Colon (tissue), 2 donors: ENCODE measurements at regions not wholly inside any gene's neighbourhood (a gene's known extent, or its start where the extent isn't known, plus 50 kb on each side); places are given as distances from the start of the nearest gene placed in this dataset.

Experiments used
- FAIRE-seq: peaks from 2 replicates; lab custom pipeline; 2012; peaks lifted over from hg19 to GRCh38; lab: Jason Lieb, UNC
- donor health status: control.
- donor health status: control.

DNA sequence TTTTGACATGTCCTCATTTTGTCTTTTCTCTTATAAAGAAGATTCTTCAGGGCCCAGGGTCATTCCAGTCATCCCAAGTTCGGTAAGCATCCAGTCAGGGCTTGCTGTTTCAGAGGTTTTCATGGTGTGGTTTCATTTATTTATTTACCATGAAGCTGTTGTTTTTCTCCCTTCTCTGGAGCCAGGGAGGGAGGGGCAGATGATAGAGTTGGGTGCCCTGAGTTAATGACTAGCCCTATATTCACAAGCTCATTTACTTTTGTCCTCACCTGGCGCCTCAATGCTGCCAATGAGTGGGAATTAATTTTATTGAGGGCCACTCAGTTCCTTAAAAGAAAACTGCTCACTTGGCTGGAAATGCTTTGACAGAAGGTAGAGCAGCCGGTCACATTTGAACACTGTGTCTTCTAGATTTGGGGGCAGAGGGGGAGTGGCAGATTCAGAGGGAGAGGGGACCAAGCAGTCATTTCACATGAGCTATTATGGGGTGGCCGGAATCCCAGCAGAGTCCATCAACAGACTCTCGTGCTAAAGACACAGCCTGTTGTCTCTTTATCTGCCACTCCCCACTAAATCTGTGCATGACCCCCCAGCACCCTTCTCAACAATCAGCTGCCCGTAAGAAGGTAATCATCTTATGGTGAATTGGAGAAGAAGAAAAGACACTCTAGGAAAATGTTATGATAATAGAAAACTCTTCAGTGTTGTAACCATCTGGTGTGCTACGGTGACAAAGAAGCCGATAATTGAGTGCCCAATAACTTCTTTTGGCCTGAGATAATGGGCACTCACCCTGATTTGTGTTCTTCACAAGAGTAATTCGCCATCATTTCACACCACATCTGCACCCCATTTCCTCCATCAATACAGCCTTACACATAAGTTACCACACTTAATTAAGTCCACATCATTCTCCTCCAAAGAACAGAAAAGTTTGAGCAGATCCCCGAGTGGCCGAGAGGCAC, 573.5 kb upstream of the JAG1 start:
- no peak for FAIRE-seq

DNA sequence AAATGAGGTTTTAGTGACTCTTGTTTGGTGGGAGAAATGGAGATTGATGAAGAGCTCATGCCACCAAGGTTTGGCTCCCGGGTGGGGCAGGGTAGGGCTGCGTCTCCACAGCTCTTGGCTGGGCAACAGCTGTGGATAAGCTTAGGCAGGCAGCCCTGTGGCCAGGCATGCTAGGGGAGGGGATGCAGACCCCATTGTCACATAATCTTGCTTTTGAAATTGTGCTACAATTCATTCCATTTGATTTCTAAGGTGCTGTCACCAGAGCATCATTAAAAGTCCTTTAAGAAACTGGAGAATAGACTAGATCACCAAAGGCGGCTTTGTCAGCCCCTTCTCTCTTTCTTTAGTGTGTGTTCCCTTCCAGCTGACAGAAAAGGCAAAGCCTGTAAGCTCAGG, 574.2 kb upstream of the JAG1 start:
- FAIRE-seq, result no peak

DNA sequence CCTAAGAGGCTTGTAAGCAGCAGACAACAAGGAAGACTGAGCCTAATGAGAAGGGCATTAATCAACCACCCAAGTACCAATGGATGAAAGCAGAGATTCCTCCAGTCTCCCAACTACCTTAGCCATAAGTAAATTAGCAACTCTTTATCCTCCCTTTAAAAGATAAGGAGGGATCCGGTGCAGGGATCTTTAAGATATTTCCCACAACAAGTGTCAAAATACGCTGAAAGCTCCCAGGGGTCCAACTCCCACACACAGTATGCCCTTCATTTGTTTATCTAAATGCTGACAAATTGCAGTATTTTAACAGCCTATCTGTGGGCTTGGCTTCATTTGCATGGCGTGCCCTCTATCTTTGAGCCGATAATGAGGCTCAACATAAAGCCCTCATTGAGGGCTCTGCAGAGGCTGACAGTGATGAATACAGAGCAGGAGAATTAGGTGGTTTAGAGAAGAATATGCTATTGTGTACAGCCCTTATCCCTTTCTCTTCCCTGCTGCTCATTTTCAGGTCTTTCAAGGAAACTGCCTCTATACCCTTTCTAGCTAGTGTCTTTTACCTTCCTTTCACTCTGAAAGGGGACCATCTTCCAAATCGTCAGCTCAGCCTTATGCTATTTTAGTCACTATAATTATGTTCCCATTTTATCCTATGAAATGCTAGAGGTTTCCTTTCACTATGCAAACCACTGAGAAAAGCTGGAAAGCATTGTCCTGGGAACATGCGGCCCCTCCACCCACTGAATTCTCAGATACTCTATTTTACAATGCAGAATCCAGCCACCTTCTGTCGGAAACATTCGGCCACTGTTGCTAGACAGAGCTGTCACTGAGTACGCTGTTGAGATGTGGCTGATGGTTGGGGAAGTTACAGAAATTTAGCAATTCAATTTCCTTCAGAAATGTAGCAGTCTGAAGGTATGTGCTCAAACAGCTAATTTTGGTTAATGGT, 575.2 kb upstream of the JAG1 start:
- no peak for FAIRE-seq

DNA sequence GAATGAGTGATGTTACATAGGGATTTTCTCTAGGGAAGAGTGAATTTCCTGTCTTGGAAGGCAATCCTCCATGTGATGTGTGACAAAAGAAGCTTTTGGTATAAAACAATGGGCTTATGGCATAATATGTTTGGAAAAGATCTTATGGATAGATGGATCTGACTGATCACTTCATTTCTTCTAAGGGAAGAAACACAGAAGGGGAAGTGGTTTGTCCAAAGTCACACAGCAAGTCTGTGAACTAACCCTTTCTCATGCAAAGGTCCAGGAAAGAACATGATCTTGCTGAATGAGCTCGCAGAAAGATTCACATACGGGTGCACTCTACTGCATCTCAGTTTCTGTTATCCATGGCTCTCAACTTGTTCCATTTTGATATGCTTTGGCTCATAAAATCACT, 575.9 kb upstream of the JAG1 start:
- FAIRE-seq, result no peak

DNA sequence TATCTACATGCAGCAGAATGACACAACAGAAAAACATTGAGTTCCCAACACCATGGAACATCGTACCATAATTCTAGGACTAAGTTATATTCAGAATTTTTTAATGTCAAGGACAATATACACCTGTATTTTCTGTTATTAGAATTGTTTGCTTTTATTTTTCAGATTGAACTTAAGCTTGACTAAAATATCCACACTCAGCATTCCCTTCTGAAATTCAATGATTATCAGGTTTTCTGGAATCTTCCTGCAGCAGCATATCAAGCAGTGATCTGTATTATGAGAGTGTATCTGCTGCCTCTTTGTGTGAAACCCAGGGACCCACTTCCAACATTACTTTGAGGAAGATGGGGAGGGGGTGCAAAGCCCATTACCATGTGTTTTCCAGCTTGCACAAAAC, 578.6 kb upstream of the JAG1 start:
- FAIRE-seq, result no peak

DNA sequence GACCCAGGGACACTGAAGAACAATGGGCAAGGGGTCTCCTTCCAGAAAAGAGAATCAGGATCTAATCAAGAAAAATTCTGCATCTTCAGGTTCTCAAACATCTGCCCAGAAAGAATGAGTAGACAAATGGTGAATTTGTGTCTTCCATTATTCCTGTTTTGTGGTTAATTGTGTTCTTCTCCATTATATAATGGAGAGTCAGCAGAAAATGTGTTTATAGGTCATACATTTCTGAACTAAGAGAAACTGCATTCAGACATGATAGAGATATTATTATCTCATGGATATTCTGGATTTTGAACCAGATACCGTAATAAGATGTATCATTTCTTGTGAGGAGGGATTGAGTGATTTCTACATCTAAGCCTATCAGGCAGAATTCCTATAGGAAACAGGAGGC, 581.7 kb upstream of the JAG1 start:
- no peak for FAIRE-seq

DNA sequence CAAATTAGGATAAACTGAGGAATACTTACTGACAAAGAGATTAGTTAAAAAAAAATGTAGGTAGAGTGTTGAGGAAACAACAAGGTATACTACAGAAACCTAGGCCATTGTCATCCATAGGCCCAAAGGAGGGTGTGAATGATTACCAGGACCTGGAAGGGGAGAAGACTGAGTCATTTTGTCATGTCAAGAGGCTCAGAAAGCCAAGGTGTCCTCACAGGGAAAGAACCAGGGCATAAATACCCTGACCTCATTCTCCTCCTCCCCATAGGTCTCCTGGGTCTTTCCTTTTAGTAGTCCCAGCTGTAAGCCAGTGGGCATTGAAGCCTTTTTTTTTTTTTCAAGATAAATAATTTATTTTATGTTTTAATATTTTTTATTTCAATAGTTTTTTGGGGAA, 582.1 kb upstream of the JAG1 start:
- FAIRE-seq, result no peak

DNA sequence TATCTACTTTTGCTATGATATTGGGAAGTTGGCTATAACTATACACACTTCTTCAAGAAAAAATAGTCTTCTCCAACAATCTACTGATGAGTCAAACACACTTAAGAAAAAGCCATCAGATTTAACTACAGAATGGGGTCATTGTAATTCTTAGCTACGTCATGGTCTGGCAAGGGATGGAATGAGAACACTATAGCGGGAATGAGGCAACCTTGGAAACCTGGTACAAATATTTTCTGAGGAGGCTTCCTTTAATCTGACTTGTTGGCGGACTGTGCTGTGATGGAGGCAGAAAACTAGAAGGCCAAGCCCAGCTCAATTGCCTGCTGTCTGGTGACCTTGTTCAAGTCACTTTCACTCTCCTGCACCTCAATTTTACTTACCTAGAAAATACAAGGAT, 586.8 kb upstream of the JAG1 start:
- FAIRE-seq, result no peak

DNA sequence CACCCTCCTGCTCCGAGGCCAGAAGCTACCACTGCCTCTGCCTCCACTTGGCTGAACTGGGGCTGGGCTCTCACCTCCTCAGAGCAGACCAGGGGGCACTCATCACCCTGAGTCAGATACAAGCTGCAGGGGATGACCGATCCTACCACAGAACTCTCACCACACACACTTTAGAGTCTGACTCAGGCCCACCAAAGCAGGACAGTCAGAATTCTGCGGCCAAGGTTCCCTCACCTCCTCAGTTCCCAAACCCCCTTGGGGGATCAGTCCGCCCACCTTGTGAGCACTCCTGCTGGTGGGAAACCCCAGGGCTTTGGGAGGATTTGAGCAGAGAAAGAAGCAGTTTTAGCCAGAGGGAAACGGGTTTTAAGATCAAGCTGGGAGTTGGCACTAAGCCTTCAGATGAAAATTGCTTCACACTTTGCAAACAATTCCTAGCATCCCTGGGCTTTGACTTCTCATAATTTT, 587.8 kb upstream of the JAG1 start:
- no peak for FAIRE-seq

DNA sequence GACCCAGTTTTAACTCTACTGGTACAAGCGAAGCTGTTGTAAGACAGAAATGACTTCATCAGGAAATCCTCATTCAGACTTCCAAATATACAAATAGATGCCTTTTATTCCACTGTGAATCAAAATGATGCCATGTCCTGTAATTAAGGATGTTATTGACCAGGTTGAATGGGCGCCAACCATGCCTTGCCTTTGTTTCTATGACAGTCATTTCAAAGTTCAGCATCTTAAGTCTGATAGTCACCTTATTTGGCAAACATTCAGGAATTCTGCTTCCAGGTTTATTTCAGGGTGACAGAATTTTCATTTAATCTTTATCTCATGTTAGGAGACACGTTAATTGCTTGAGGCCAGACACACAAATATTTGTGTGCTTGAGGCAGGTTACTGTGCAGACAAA, 592.8 kb upstream of the JAG1 start:
- FAIRE-seq, result no peak

DNA sequence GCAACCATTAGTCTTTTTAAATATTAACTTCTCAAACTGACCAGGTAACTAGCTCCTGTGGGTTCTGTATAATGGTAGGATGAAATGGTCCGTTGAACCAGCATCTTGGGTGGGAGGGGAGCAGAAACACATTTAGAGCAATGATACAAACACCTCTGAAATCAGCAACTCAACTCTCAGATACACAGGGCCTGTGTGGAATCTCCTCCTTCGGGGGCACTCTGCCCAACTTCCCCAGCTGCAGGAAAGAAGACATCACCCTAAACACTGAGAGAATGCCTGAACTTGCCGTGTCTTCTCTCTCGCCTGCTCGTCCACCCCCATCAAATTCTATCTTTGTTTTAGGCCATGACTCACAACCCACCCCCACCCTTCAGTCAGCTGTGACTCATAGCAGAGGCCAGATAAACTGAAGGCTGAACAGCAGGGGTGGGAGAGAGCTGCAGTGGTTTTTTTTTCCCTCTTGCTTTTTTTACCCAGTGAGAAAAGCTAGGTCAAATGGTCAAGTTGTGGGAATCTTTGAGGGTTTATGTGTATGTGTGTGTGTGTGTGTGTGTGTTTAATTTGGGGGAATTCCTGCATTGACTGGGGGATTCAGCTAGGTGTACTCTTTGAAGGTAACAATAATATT, 593.4 kb upstream of the JAG1 start:
- FAIRE-seq, result no peak

DNA sequence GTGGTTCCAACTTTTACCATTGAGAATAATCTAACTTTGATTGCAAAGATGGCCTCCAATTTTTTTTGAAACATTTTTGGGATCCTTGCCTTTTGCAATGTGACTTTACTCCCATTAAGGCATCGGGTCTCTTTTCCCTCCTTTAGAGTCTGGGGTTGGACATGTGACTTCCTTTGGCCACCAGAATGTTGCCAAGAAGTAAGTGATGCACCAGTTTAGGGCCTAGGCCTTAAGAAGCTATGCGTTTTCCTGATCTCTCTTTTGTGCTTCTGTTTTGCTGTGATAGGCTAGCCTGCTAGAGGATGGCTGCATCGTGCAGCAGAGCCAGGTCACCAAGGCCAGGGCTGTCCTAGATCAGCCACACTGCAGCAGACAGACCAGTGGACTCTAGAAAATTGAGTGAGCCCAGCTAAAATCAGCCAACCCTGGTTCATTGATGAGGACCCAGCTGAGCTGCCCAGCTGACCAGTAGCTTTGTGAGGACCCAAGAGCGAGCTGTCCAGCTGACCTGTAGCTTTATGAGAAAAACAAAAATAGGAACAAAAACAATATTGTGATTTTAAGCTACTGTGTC, 594.0 kb upstream of the JAG1 start:
- no peak for FAIRE-seq

DNA sequence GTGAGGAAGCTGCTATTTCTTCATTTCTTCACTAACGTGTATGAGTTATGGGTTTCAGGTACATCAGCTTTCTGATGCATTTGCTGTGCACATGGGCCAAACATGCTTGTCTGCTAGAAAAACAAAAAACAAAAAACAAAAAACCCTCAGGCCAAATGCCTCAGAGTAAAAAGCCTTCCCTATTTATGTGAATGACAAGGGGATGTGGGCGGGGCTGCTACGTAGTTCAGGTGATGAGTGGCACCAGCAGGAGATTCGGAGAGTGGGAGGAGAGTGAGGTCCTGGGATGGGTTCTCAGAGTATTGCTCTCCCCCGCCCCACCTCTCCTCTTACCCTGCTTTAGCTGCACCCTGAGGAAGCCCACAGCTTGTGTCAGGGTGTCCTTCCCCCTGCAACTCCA, 596.8 kb upstream of the JAG1 start:
- FAIRE-seq, result no peak

DNA sequence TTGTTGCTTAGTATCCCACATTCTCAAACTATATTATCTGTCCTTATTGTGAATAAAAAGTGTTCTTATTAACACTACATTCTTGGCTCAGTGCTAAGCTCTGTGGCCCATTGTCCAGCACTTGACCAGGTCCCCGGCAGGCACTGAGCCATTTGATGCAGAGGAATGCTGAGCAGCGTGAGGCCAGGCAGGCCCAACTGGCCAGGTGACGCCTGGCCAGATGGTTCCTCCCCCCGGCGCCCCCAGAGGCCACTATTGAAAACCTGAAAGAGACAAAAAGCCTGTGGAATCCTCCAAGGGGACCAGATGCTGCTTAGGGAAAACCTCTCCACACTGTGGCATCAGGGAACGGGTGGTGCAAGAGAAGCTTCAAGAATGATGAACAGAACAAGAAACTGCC, 597.5 kb upstream of the JAG1 start:
- FAIRE-seq, result no peak

DNA sequence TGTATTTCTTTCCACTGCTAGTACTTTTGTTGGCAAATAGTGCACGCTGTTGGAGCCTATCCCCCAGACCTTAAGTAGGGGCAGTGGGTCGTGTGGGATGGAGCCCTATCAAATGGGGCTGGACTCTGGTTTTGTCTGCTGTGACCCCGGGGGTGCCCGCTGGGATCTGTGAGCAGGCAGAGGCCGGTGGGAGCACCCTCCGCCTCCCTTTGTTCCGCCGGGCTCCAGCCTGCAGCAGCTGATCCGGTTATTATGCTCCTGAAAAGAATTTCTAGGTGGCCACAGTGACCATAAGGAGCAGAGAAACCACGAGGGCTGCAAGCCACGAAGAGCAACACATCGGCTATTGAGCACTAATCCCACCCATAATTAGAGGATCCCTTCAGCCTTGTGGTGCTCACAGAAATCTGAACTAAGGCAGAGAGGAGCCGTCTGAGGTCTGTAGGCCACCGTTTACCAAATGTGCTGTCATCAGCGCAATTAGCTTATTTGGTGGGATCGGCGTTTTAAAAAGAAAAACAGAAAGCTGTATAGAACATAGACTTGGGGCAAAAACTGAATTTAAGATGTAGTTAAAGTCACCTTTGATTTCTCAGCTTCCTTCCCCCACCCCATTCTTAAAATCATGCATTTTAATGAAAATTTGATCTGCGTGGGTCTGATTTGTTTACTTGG, 598.3 kb upstream of the JAG1 start:
- FAIRE-seq, result no peak

DNA sequence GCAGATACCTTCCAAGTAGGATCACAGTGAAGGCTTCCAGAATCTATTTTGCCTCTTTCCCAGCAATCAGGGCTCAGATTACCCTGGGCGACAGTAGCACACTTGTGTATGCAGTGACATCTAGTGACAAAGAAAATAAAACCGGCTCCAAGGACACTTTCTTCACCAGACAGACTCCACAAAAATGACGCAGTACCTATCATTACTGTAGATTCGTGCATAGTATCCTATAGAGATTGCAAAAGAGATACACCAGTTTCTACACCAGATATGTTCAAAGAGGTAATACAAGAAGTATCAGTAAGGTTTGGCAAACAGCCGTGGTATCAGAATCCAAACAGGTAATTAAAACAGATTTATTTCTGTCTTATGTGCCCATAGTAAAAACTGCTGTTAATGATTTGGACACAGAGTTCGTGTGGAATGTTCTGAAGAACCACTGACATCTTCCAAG, 600.4 kb upstream of the JAG1 start:
- no peak for FAIRE-seq

DNA sequence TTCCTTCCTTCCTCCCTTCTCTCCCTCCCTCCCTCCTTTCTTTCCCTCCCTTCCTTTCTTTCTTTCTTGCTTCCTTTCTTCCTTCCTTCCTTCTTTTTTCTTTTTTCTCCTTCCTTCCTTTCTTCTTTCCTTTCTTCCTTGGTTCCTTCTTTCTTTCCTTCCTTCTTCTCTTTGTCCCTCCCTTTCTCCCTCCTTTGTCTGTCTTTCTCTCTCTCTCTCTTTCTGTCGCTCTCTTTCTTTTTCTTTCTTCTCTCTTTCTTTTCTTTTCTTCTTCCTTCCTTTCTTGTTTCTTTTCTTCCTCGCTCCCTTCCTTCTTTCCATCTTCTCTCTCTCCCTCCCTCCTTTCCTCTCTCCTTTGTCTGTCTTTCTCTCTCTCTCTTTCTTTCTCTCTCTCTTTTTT, 601.9 kb upstream of the JAG1 start:
- FAIRE-seq, result no peak

DNA sequence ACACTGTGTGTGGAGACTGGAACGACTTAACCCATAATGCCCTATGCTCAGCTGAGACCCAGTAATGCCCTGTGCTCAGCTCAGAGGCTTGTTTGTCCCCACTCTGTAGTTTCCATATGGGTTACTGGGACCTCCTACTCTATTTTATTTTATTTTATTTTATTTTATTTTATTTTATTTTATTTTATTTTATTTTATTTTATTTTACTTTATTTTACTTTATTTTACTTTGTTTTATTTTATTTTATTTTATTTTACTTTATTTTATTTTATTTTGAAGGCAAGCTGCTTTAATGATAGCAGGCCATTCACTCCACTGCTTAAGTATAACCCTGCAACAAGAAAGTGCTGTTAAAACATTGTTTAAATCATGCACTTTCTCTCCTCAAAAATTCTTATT, 603.4 kb upstream of the JAG1 start:
- no peak for FAIRE-seq

DNA sequence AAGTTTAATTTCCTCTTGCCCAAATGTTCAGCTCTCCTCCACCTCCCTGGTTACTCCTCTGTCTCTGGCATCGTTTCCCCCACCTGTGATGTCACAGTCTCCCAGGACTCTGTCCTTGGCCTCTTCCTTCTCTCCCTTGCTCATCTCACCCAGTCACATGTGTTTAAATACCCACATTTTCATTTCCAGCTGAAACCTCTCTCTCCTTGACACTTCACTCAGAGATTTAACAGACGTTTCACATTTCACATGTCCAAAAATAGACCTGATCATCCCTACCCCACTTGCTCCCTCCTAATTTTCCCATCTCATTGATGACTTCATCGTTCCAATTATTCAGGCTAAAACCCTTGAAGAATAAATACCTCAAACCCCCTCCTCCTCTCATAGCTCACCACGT, 604.1 kb upstream of the JAG1 start:
- FAIRE-seq, result no peak

DNA sequence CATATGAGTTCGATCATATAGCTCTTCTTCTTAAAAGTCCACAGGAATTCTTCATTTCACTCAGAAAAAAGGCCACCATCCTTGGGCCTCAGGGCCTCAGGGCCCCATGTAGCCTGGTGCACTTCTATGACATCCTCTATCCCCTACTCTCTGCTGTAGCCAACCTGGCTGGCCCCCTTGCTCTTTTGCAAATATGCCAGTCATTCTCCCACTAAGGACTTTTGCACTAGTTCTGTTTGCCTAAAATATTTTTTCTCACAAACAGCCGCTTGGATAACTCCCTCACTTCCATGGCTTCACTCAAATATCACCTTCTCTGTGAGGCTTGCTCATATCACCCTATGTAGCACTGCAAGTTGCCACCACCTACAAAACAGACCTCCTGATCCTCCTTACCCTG, 604.7 kb upstream of the JAG1 start:
- no peak for FAIRE-seq

DNA sequence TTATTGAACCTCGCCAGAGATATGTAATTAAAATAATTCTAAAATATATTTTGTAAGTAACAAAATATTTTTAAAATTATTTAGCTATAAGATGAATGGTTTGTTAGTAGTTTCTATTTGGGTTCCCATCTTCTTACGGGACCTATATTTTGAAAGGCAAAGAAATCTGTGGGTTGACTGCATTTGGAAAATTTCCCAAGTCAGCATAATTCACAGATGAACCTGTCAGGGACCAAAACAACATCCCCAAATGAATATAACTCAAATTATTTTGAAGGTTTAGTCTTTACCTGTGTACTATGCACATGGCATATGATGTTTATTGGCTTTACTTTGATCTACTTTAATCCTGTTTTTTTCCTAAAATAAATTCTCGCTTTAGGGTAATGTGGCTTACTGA, 607.4 kb upstream of the JAG1 start:
- no peak for FAIRE-seq

DNA sequence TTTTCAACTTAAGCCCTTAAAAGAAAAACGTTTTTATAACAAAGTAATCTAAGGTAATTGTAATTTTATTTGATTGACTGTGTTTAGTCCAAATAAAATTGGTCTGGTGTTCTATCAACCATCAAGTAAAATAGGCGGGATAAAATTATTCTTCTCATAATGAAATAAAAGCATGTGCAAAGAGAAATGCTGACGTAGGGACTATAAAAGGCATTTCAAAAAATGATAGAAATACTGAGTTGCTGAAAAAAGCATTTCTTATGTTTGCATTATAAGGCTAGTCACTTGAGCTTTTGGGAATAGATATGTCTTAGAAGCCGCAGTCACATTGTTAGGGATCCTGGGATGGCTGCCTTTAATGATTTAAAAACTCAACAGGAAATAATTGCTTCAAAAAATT, 608.0 kb upstream of the JAG1 start:
- no peak for FAIRE-seq
